ENCODE measurements at regions not wholly inside any gene's neighbourhood (a gene's known extent, or its start where the extent isn't known, plus 50 kb on each side); places are given as distances from the start of the nearest gene placed in this dataset.

DNA sequence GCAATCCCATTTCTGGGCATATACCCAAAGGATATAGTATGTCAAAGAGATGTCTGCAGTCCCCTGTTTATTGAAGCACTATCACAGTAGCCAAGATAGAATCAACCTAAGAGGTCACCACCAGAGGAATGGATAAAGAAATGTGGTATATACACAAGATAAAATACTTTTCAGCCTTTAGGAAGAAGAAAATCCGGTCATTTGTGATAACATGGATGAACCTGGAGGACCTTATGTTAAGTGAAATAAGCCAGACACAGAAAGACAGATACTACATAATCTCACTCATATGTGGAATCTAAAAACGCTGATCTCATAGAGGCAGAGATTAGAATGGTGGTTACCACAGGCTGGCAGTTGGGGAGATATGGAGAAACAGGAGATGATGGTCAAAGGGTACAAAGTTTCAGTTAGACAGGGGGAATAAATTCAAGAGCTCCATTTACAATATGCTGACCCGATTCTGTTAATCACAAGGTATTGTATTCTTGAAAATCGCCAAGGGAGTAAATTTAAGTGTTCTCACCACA lies 195.8 kb downstream of the MTHFS start:
- ATAC-seq (no peak), DNase-seq (no peak)
- Histone ChIP-seq H3K4me1 (no peaks in the 10 kb centered on the region), H3K4me3 (no peak overlapping the region), H3K36me3 (no peaks in the 10 kb centered on the region), H3K9me3 (no peaks in the 10 kb centered on the region), H3K27me3 (peaks cover 0 to 15% (median 3%) of the 10 kb centered on the region in 7 donors), H3K27ac (no peak overlapping the region)
- WGBS, 2 donors = 39 to 42% methylated on average over 4 of the region's 4 CpGs
- TF ChIP-seq, protein P1, sequence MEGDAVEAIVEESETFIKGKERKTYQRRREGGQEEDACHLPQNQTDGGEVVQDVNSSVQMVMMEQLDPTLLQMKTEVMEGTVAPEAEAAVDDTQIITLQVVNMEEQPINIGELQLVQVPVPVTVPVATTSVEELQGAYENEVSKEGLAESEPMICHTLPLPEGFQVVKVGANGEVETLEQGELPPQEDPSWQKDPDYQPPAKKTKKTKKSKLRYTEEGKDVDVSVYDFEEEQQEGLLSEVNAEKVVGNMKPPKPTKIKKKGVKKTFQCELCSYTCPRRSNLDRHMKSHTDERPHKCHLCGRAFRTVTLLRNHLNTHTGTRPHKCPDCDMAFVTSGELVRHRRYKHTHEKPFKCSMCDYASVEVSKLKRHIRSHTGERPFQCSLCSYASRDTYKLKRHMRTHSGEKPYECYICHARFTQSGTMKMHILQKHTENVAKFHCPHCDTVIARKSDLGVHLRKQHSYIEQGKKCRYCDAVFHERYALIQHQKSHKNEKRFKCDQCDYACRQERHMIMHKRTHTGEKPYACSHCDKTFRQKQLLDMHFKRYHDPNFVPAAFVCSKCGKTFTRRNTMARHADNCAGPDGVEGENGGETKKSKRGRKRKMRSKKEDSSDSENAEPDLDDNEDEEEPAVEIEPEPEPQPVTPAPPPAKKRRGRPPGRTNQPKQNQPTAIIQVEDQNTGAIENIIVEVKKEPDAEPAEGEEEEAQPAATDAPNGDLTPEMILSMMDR (IDR thresholded peaks at IDR 0.05) = no peak
- intact Hi-C loops (cut with DNase I) = no loop called here

DNA sequence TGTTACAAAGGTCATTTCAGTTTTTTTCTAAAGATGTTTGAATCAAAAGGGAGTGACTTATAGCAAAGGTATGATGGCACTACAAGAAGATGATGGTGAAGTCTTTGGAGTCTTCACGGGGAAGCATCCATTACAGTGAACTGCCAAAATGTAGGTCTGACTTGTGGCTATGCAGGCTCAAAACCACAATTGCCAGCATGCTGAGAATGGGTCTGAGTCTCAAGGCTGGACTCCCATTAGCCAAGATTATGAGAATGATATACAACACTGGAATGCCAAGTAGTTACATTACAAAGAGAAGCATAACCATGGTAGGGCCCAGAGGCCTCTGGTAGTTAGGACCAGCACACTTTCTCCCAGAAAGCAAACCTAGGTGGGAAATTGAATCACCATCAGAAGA lies 194.2 kb downstream of the MTHFS start:
- Histone ChIP-seq H3K4me3 (no peak overlapping the region), H3K4me1 (no peaks in the 10 kb centered on the region), H3K36me3 (no peaks in the 10 kb centered on the region), H3K9me3 (peaks cover 0 to 9% (median 0%) of the 10 kb centered on the region in 11 donors), H3K27me3 (peaks cover 0 to 14% (median 2%) of the 10 kb centered on the region in 7 donors), H3K27ac (no peak overlapping the region)
- TF ChIP-seq, protein P1 (IDR thresholded peaks at IDR 0.05) = no peak
- intact Hi-C loops (cut with DNase I) = no loop called here
- no peak for ATAC-seq
- DNase-seq = no peak
- WGBS, 2 donors = 96% methylated on average over 1 of the region's 1 CpG

DNA sequence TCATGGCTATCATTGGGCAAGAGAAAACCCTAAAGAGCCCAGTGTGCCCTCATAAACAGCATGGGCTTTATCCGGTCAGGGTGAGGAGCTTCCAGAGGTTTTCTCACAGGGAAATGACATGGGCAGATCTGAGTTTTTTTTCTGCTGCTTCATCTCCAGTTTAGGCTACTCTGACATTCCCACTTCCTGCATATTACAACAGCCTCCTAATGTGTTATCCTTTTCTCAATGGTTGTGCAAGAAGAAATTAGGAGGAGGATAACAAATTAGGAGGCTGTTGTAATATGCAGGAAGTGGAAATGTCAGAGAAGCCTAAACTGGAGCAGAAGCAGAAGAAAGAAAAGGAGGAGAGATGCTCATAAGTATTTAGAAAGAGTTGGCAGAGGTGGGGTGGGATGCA lies 175.6 kb downstream of the MTHFS start:
- Histone ChIP-seq H3K4me1 (peaks cover 0 to 7% (median 0%) of the 10 kb centered on the region in 9 donors), H3K4me3 (no peak overlapping the region), H3K9me3 (peaks cover 0 to 3% (median 0%) of the 10 kb centered on the region in 11 donors), H3K36me3 (no peaks in the 10 kb centered on the region), H3K27me3 (peaks cover 0 to 4% (median 0%) of the 10 kb centered on the region in 7 donors), H3K27ac (no peak overlapping the region)
- ATAC-seq (no peak), DNase-seq (no peak)
- TF ChIP-seq, protein P1 (IDR thresholded peaks at IDR 0.05) = no peak
- intact Hi-C loops (cut with DNase I) = no loop called here
- WGBS, 2 donors = 72 to 79% methylated on average over 1 of the region's 1 CpG

DNA sequence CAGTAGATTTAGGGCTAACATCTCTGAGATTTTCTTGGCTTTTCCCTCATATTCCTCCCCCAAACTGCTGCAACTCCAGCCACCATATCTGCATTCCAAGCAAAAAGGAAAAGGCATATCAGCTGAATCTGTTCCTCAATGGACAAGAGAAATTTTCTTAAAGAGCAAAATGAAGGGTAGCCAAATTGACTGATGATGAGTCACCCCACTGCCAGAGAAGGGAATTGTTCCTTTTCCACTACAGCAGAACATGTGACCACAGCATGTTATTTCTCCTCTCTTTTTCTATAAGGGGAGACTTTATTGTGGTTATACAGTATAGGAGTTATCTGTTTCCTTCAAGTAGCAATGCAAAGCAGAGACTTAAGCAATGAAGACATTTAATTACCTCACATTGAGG lies 172.5 kb downstream of the MTHFS start:
- no peak for ATAC-seq

More for the DNA sequence above, 172.5 kb downstream of the MTHFS start:
- H3K4me1 ChIP-seq = peaks cover 0 to 7% (median 0%) of the 10 kb centered on the region in 9 donors
- H3K4me3 ChIP-seq = no peak overlapping the region
- no peak overlapping the region for H3K27ac ChIP-seq
- no peak for DNase-seq
- intact Hi-C loops (cut with DNase I) = no loop called here
- H3K27me3 ChIP-seq = peaks cover 0 to 12% (median 0%) of the 10 kb centered on the region in 7 donors
- TF ChIP-seq, protein P1 (IDR thresholded peaks at IDR 0.05) = no peak
- H3K9me3 ChIP-seq = peaks cover 0 to 3% (median 0%) of the 10 kb centered on the region in 11 donors
- H3K36me3 ChIP-seq = no peaks in the 10 kb centered on the region
